HepG2 (cell line): ENCODE measurements at regions not wholly inside any gene's neighbourhood (a gene's known extent, or its start where the extent isn't known, plus 50 kb on each side); places are given as distances from the start of the nearest gene placed in this dataset.
A peak's percentile ranks its signal among the peaks of the same experiment; 100 is the strongest.

Experiments
- ATAC-seq: fragments of 200-7000 bp; cut with Tn5 transposase; 3 replicates; pipeline ENCODE4 v1.9.1; 2020; ENCODE audit warnings: mild to moderate bottlenecking, moderate library complexity
- BruUV-seq: library from RNA; stranded (reverse); fragments of 400-500 nt; replicated peaks from 2 replicates; lab custom pipeline; 2021; lab: Mats Ljungman, UMichigan
- CTCF ChIA-PET: fragments of 300-600 bp; formaldehyde crosslinking; extraction: SDS; loops from one replicate; lab custom pipeline; 2021; ENCODE audit warnings: low total read pairs, inconsistent platforms, low intra/inter-chr PET ratio; lab: Yijun Ruan, JAX
- POLR2A ChIA-PET: fragments of 350-600 bp; sonication (Branson Sonifier 250); formaldehyde crosslinking; loops from one replicate; lab custom pipeline; 2020; ENCODE audit warnings: antibody characterized with exemption, inconsistent platforms; lab: Yijun Ruan, JAX
- DNase-seq: peaks from one replicate; pipeline ENCODE4 v3.0.0-alpha.2; 2015; ENCODE audit warnings: low spot score
- FAIRE-seq: peaks from 3 replicates; lab custom pipeline; 2011; peaks lifted over from hg19 to GRCh38; lab: Jason Lieb, UNC
- H2AFZ ChIP-seq: one replicate; pipeline ENCODE4 v1.6.1; 2011; ENCODE audit warnings: low read length, inconsistent platforms
- H3K27ac ChIP-seq: fragments of 300-600 bp; 3 replicates; pipeline ENCODE4 v1.8.0; 2011; ENCODE audit warnings: mixed run types, mild to moderate bottlenecking, mixed read lengths, low read length, inconsistent platforms; ENCODE audit not compliant: insufficient read depth; ENCODE audit errors: extremely low read length
- H3K27me3 ChIP-seq, 2 experiments: fragments of 200-600 bp in 1 of 2; 2 replicates in 1 of 2; 3 replicates in 1 of 2; pipeline versions ENCODE4 v1.6.0 to v1.8.0; 2011; ENCODE audit warnings: low read length in 2 of 2, mild to moderate bottlenecking in 2 of 2, moderate library complexity in 2 of 2, inconsistent platforms in 1 of 2; ENCODE audit not compliant: insufficient read depth in 2 of 2, control insufficient read depth in 1 of 2
- H3K36me3 ChIP-seq, 2 experiments: fragments of 200-600 bp in 1 of 2; replicated peaks in 1 of 2; 2 replicates in 1 of 2; 3 replicates in 1 of 2; pipeline versions ENCODE4 v1.5.1 to v1.8.0; 2011; ENCODE audit warnings: low read length in 2 of 2, inconsistent platforms in 1 of 2; ENCODE audit not compliant: insufficient read depth in 2 of 2, control insufficient read depth in 1 of 2
- H3K4me1 ChIP-seq: 2 replicates; pipeline ENCODE4 v1.5.1; 2012; ENCODE audit warnings: low read length, inconsistent platforms; ENCODE audit not compliant: insufficient read depth
- H3K4me2 ChIP-seq: 2 replicates; pipeline ENCODE4 v1.6.0; 2011; ENCODE audit warnings: low read depth, low read length, inconsistent platforms
- H3K4me3 ChIP-seq, 3 experiments: fragments of 200-600 bp in 1 of 3; sonication (generic), shearing (Covaris generic) in 1 of 3; replicated peaks in 1 of 3; 2 replicates each; pipeline ENCODE4 v1.5.1; 2011 to 2016; ENCODE audit warnings: low read length in 3 of 3, inconsistent platforms in 2 of 3, low read depth in 2 of 3, mild to moderate bottlenecking in 2 of 3, control low read depth in 1 of 3, mixed read lengths in 1 of 3; ENCODE audit not compliant: insufficient read depth in 1 of 3
- H3K79me2 ChIP-seq: one replicate; pipeline ENCODE4 v1.6.1; 2011; ENCODE audit warnings: low read length, inconsistent platforms; ENCODE audit not compliant: insufficient read depth
- H3K9ac ChIP-seq: 2 replicates; pipeline ENCODE4 v1.6.0; 2011; ENCODE audit warnings: mild to moderate bottlenecking, low read depth, low read length, inconsistent platforms; ENCODE audit not compliant: insufficient read depth
- H3K9me3 ChIP-seq: 2 replicates; pipeline ENCODE4 v1.5.1; 2012; ENCODE audit warnings: mild to moderate bottlenecking, low read length
- H4K20me1 ChIP-seq: 2 replicates; pipeline ENCODE4 v1.6.0; 2011; ENCODE audit warnings: inconsistent platforms, mild to moderate bottlenecking, low read length, moderate library complexity; ENCODE audit not compliant: insufficient read depth
- ARNTL ChIP-seq: sonication (generic); formaldehyde crosslinking; IDR thresholded peaks from 2 replicates; pipeline ENCODE4 v1.4.0; 2020; ENCODE audit warnings: mild to moderate bottlenecking, missing genetic modification reagents
- DNMT3B ChIP-seq: conservative IDR thresholded peaks from 2 replicates; pipeline ENCODE4 v1.6.1; 2016; ENCODE audit warnings: missing biosample characterization, control low read depth
- FOXP1 ChIP-seq, 2 experiments: fragments of 450-650 bp in 1 of 2; IDR thresholded peaks; 2 replicates each; pipeline ENCODE4 v1.6.1; 2017 to 2018; ENCODE audit warnings: antibody characterized with exemption in 1 of 2
- HES4 ChIP-seq: sonication (generic); formaldehyde crosslinking; IDR thresholded peaks from 2 replicates; pipeline ENCODE4 v1.9.0; 2021; ENCODE audit warnings: mild to moderate bottlenecking, missing genetic modification reagents, borderline replicate concordance
- MEIS2 ChIP-seq: sonication (generic); formaldehyde crosslinking; IDR thresholded peaks from 2 replicates; pipeline ENCODE4 v1.9.0; 2021; ENCODE audit warnings: mild to moderate bottlenecking, missing genetic modification reagents
- NFKB2 ChIP-seq: sonication (generic); formaldehyde crosslinking; IDR thresholded peaks from 2 replicates; pipeline ENCODE4 v1.4.0; 2020; ENCODE audit warnings: missing genetic modification reagents, borderline replicate concordance
- RAD51 ChIP-seq: fragments of 450-650 bp; IDR thresholded peaks from 2 replicates; pipeline ENCODE4 v1.6.1; 2016; ENCODE audit warnings: borderline replicate concordance
- RFX5 ChIP-seq: IDR thresholded peaks from 2 replicates; pipeline ENCODE4 v1.6.1; 2011; ENCODE audit warnings: low read depth, low read length, improper control_type of control experiment
- SMC3 ChIP-seq: IDR thresholded peaks from 2 replicates; pipeline ENCODE4 v1.6.1; 2011; ENCODE audit warnings: low read length, improper control_type of control experiment
- U2AF2 ChIP-seq: fragments of 200-400 bp; formaldehyde crosslinking; IDR thresholded peaks from 2 replicates; pipeline ENCODE4 v1.6.1; 2017; ENCODE audit warnings: low read depth, mild to moderate bottlenecking, low read length
- ZKSCAN8 ChIP-seq: IDR thresholded peaks from 2 replicates; pipeline ENCODE4 v1.6.1; 2016; ENCODE audit warnings: borderline replicate concordance, missing genetic modification reagents, missing compliant biosample characterization
- ZNF484 ChIP-seq: sonication (generic); formaldehyde crosslinking; IDR thresholded peaks from 2 replicates; pipeline ENCODE4 v1.5.1; 2020; ENCODE audit warnings: mild to moderate bottlenecking, low read depth, missing genetic modification reagents, borderline replicate concordance
- ZSCAN21 ChIP-seq: sonication (generic); formaldehyde crosslinking; IDR thresholded peaks from 2 replicates; pipeline ENCODE4 v1.8.0; 2022; ENCODE audit warnings: mild to moderate bottlenecking, missing genetic modification reagents, moderate library complexity, borderline replicate concordance
- WGBS: methylation state at CpG from one replicate; pipeline ENCODE4 v1.1.6; 2017; ENCODE audit warnings: low lambda C conversion rate; 5-methylcytosine and 5-hydroxymethylcytosine counted together
- in situ Hi-C: cut with HindIII; loops from 2 replicates; pipeline ENCODE4 v1.10.0; 2017; ENCODE audit warnings: low pct_unique_long_range_greater_than_20kb; ENCODE audit not compliant: extremely low pct_ligation_motif_present
- intact Hi-C: fragments of 100-400 bp; cut with micrococcal nuclease; formaldehyde crosslinking; loops from one replicate; pipeline ENCODE4 v1.10.0; 2022; ENCODE audit not compliant: unreplicated experiment

DNA sequence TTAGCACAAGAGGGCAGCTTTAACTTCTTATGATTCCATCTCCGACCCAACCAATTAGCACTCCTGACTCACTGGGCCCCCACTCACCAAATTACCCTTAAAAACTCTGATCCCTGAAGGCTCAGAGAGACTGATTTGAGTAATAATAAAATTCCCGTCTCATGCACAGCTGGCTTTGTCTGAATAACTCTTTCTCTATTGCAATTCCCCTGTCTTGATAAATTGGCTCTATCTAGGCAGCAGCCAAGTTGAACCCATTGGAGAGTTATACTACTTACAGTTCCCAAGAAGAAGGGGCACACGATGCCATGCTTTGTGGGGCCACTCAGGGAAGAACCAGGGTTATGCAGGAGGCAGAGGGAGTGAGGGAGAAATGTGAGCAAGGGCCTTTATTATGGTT, 632.8 kb downstream of the TSN start:
- intact Hi-C loops = no loop called here
- no peak for DNase-seq
- no peak overlapping the region for H3K4me3 ChIP-seq
- H2AFZ ChIP-seq = no peak overlapping the region
- no peaks in the 10 kb centered on the region for H4K20me1 ChIP-seq
- WGBS = 6% methylated on average over 3 of the region's 3 CpGs
- H3K4me2 ChIP-seq = no peak overlapping the region
- in situ Hi-C loops = no loop called here
- no peak for FAIRE-seq
- CTCF ChIA-PET = no interaction called here
- no peaks in the 10 kb centered on the region for H3K4me1 ChIP-seq
- no TSS peak for BruUV-seq
- no peak for ATAC-seq
- no peak overlapping the region for H3K9ac ChIP-seq
- H3K27ac ChIP-seq = no peak overlapping the region
- no peaks in the 10 kb centered on the region for H3K79me2 ChIP-seq
- no peaks in the 10 kb centered on the region for H3K36me3 ChIP-seq
- no peaks in the 10 kb centered on the region for H3K27me3 ChIP-seq
- POLR2A ChIA-PET = no interaction called here
- no peak for TF ChIP-seq NFKB2 (CRISPR knock-in tag)
- no peak for TF ChIP-seq HES4 (CRISPR knock-in tag)
- TF ChIP-seq ZSCAN21 (CRISPR knock-in tag) = no peak
- TF ChIP-seq U2AF2 = no peak
- no peak for TF ChIP-seq MEIS2 (CRISPR knock-in tag)
- no peak for TF ChIP-seq ZKSCAN8
- TF ChIP-seq ARNTL (CRISPR knock-in tag) = no peak
- no peak for TF ChIP-seq RFX5
- H3K9me3 ChIP-seq = peaks cover 37% of the 10 kb centered on the region

GRCh38 chr2:122389694-122390093, 634.2 kb downstream of the TSN start:
- H3K79me2 ChIP-seq = no peaks in the 10 kb centered on the region
- peaks cover 37% of the 10 kb centered on the region for H3K9me3 ChIP-seq
- no peak overlapping the region for H3K4me2 ChIP-seq
- peak; percentile 46; the same call in 1 of the 2 replicates for TF ChIP-seq RAD51
- TF ChIP-seq FOXP1 (IDR thresholded peaks at IDR 0.05) = no peak
- no peak for TF ChIP-seq FOXP1 (CRISPR knock-in tag; IDR thresholded peaks at IDR 0.05)
- no peak for TF ChIP-seq DNMT3B
- TF ChIP-seq ZNF484 (CRISPR knock-in tag) = no peak
- no peak for TF ChIP-seq SMC3
- no peaks in the 10 kb centered on the region for H4K20me1 ChIP-seq
- ChIA-PET CTCF (no interaction called here), POLR2A (no interaction called here)
- H2AFZ ChIP-seq = no peak overlapping the region
- in situ Hi-C loops = no loop called here
- no peak overlapping the region for H3K27ac ChIP-seq
- no peak overlapping the region for H3K4me3 ChIP-seq
- H3K4me1 ChIP-seq = no peaks in the 10 kb centered on the region
- no peak overlapping the region for H3K9ac ChIP-seq
- no peaks in the 10 kb centered on the region for H3K27me3 ChIP-seq
- 16% methylated on average over 4 of the region's 4 CpGs for WGBS
- no TSS peak for BruUV-seq
- no peak for DNase-seq
- FAIRE-seq = no peak
- ATAC-seq = no peak
- no peaks in the 10 kb centered on the region for H3K36me3 ChIP-seq
- intact Hi-C loops = no loop called here
